ENCODE measurements at regions not wholly inside any gene's neighbourhood (a gene's known extent, or its start where the extent isn't known, plus 50 kb on each side); places are given as distances from the start of the nearest gene placed in this dataset.

DNA sequence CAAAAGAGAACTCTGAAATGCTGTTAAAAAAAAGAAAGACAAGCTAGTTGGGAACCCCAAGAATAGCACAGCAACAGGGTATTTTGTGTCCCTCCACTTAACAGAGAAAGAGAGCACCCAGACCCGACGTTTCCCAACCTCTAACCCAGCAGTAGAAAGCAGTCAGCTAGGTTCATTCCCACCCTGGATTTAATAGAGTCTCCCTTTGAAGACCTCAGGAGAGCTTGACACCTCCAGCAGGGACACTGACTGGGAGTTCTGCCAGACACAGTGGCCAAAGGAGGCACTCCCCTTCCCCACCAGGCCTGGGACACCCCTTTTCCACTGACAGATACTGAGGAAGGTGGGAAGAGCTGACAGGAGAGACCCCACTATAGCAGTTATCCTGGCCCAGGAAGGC is 337.5 kb upstream of the MSX2 start:
- H2BK12ac ChIP-seq (ENCODE audit: low read depth, low read length), result no peak overlapping the region
- TF ChIP-seq POLR2A (IDR thresholded peaks at IDR 0.05; ENCODE audit: control extremely low read depth in 1 of 2, low read depth in 2 of 2, low read length in 2 of 2), result no peak
- no peak for TF ChIP-seq RAD21 (IDR thresholded peaks at IDR 0.05 in 1 of 2, conservative IDR thresholded peaks at IDR 0.05 in 1 of 2; ENCODE audit: low read depth in 2 of 2, low read length in 2 of 2)
- no peak for TF ChIP-seq ZNF274 (IDR thresholded peaks at IDR 0.05; ENCODE audit: borderline replicate concordance, extremely low read depth, low read length)
- no peak for TF ChIP-seq BACH1 (IDR thresholded peaks at IDR 0.05; ENCODE audit: low read length)
- TF ChIP-seq KDM1A (IDR thresholded peaks at IDR 0.05; ENCODE audit: borderline replicate concordance, low read length), result no peak
- no peak for TF ChIP-seq MAFK (IDR thresholded peaks at IDR 0.05; ENCODE audit: low read depth, low read length)
- TF ChIP-seq, protein P1, sequence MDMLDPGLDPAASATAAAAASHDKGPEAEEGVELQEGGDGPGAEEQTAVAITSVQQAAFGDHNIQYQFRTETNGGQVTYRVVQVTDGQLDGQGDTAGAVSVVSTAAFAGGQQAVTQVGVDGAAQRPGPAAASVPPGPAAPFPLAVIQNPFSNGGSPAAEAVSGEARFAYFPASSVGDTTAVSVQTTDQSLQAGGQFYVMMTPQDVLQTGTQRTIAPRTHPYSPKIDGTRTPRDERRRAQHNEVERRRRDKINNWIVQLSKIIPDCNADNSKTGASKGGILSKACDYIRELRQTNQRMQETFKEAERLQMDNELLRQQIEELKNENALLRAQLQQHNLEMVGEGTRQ (IDR thresholded peaks at IDR 0.05; ENCODE audit: low read length), result no peak
- no peak for TF ChIP-seq NRF1 (IDR thresholded peaks at IDR 0.05; ENCODE audit: low read depth, low read length)
- TF ChIP-seq CBX5 (IDR thresholded peaks at IDR 0.05; ENCODE audit: low read depth, low read length), result no peak
- no peak for TF ChIP-seq SIN3A (conservative IDR thresholded peaks at IDR 0.05 in 1 of 2, IDR thresholded peaks at IDR 0.05 in 1 of 2; ENCODE audit: low read depth in 1 of 2, low read length in 2 of 2)
- TF ChIP-seq TEAD4 (IDR thresholded peaks at IDR 0.05; ENCODE audit: low read depth, low read length), result no peak
- no peak for TF ChIP-seq SIX5 (IDR thresholded peaks at IDR 0.05; ENCODE audit: low read depth, low read length)
- TF ChIP-seq, protein P2, sequence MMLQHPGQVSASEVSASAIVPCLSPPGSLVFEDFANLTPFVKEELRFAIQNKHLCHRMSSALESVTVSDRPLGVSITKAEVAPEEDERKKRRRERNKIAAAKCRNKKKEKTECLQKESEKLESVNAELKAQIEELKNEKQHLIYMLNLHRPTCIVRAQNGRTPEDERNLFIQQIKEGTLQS (IDR thresholded peaks at IDR 0.05; ENCODE audit: insufficient read depth, low read depth, low read length), result no peak
- TF ChIP-seq YY1 (IDR thresholded peaks at IDR 0.05; ENCODE audit: low read depth, low read length), result no peak

More for the DNA sequence above, 337.5 kb upstream of the MSX2 start:
- Histone ChIP-seq H3K4me3 (ENCODE audit: extremely low read depth in 1 of 4, insufficient read depth in 2 of 4, low read depth in 3 of 4, low read length in 4 of 4) (no peak overlapping the region), H2AK5ac (ENCODE audit: low read depth, low read length) (no peak overlapping the region), H3K18ac (ENCODE audit: extremely low read depth, low read length) (no peak overlapping the region; the same call in 1 of the 2 replicates), H3K27ac (ENCODE audit: low read depth, low read length) (no peak overlapping the region), H3K27me3 (replicated peaks in 1 of 4; ENCODE audit: control insufficient read depth in 3 of 4, extremely low read depth in 1 of 4, insufficient read depth in 3 of 4, low read length in 3 of 4) (no peaks in the 10 kb centered on the region), H2BK20ac (ENCODE audit: low read length) (no peak overlapping the region), H3K9me3 (ENCODE audit: insufficient read depth in 2 of 2, low read depth in 1 of 2, low read length in 1 of 2) (no peaks in the 10 kb centered on the region), H4K5ac (ENCODE audit: insufficient read length, low read depth, low read length) (no peak overlapping the region), H3K23ac (ENCODE audit: insufficient read length) (no peak overlapping the region), H3K56ac (replicated peaks; ENCODE audit: insufficient read length, low read depth, low read length) (no peak overlapping the region), H4K20me1 (replicated peaks in 1 of 2; ENCODE audit: control insufficient read depth in 1 of 2, insufficient read depth in 2 of 2, low read length in 2 of 2) (no peaks in the 10 kb centered on the region), H3K9ac (replicated peaks in 1 of 4; ENCODE audit: extremely low read depth in 1 of 4, low read depth in 3 of 4, low read length in 3 of 4) (no peak overlapping the region), H3K4me2 (ENCODE audit: insufficient read depth in 1 of 2, low read depth in 2 of 2, low read length in 2 of 2) (no peak overlapping the region), H2BK5ac (ENCODE audit: low read depth, low read length) (no peak overlapping the region), H3K79me1 (ENCODE audit: low read depth, low read length) (no peaks in the 10 kb centered on the region), H3K23me2 (ENCODE audit: low read depth, low read length) (no peaks in the 10 kb centered on the region), H2BK120ac (replicated peaks; ENCODE audit: low read depth, low read length) (no peak overlapping the region), H3K36me3 (ENCODE audit: control insufficient read depth in 2 of 4, insufficient read depth in 4 of 4, low read length in 3 of 4) (no peaks in the 10 kb centered on the region), H3K4ac (replicated peaks; ENCODE audit: insufficient read length, low read depth, low read length) (no peak overlapping the region), H2BK15ac (ENCODE audit: low read length) (no peak overlapping the region), H4K8ac (ENCODE audit: extremely low read depth, insufficient read depth, low read length) (no peak overlapping the region), H2AFZ (ENCODE audit: low read length) (no peak overlapping the region), H3K4me1 (replicated peaks in 1 of 4; ENCODE audit: control insufficient read depth in 3 of 4, insufficient read depth in 4 of 4, low read length in 3 of 4) (peaks cover 0 to 2% (median 0%) of the 10 kb centered on the region in 4 experiments; a peak in 1 of 7 replicates), H4K91ac (replicated peaks; ENCODE audit: insufficient read length, low read length) (no peak overlapping the region), H3K79me2 (ENCODE audit: control insufficient read depth in 1 of 2, insufficient read depth in 2 of 2, low read length in 2 of 2) (no peaks in the 10 kb centered on the region), H3K14ac (ENCODE audit: insufficient read length) (no peak overlapping the region)
- ChIA-PET CTCF (ENCODE audit: partially characterized antibody) (interaction anchor here (0.7 to 0.9 kb wide), 4 partner anchors 13 to 52 kb away, joined by 3 read pairs; no protein-coding TSS in a partner anchor), POLR2A (ENCODE audit: partially characterized antibody) (no interaction called here)
- FAIRE-seq (no peak), DNase-seq (ENCODE audit: low read depth in 1 of 2, low spot score in 2 of 2) (no peak)
- WGBS, 2 experiments (ENCODE audit: extremely low coverage in 1 of 2, insufficient coverage in 1 of 2, insufficient read length in 1 of 2, insufficient replicate concordance in 2 of 2, low coverage in 1 of 2, low lambda C conversion rate in 2 of 2, missing lambda C conversion rate in 1 of 2), result 96% methylated on average over 2 of the region's 2 CpGs; no CpG with 5 or more reads in 1 of the 2 experiments
